ENCODE measurements at regions not wholly inside any gene's neighbourhood (a gene's known extent, or its start where the extent isn't known, plus 50 kb on each side); places are given as distances from the start of the nearest gene placed in this dataset.

DNA sequence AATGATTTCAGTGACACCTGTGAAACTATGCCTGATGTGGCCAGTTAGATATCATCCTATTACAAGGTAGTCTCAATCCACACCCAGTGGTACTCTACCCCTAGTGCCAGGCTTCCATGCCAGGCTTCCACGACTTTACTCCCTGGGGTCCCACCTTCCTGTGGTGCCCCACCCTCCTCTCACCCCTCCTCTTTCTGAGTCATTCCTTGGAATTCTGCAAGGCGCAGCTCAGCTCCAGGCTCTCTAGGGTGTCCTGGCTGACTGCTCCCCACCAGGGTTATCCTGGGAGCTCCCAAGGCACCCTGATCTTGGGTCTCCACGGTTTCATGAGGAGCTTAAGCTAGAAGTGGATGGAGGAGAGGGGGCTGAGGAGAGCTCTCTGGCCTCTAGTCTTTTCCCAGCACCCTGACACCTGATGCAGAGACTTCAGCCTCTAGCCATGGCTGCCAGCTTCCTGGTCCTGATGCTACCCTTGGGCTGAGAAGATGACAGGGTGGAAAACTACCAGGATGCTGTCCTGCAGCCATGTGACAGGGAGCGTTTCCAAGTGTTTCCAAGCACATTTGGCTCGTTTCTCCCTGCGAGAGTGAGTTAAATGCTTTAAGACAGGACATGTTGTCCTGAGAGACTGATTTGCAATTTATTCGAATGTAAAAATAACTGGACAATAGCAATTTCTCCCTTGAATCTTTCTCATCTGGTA, 1461.2 kb downstream of the TBC1D22A start:
- TF ChIP-seq POLR2AphosphoS5 (IDR thresholded peaks at IDR 0.05; ENCODE audit: borderline replicate concordance, low read depth, low read length) (no peak), EZH2 (IDR thresholded peaks at IDR 0.05) (no peak), FOXP2 (optimal IDR thresholded peaks at IDR 0.05; ENCODE audit: control extremely low read depth, extremely low read length, insufficient read depth) (no peak)
